Suppressor macrophage treated with lipopolysaccharide for 1 hour (primary cell): ENCODE measurements at regions not wholly inside any gene's neighbourhood (a gene's known extent, or its start where the extent isn't known, plus 50 kb on each side); places are given as distances from the start of the nearest gene placed in this dataset.

Experiments used
- DNase-seq, 3 donors: peaks; one replicate each; pipeline ENCODE4 v3.0.0-alpha.2; 2020 to 2022

DNA sequence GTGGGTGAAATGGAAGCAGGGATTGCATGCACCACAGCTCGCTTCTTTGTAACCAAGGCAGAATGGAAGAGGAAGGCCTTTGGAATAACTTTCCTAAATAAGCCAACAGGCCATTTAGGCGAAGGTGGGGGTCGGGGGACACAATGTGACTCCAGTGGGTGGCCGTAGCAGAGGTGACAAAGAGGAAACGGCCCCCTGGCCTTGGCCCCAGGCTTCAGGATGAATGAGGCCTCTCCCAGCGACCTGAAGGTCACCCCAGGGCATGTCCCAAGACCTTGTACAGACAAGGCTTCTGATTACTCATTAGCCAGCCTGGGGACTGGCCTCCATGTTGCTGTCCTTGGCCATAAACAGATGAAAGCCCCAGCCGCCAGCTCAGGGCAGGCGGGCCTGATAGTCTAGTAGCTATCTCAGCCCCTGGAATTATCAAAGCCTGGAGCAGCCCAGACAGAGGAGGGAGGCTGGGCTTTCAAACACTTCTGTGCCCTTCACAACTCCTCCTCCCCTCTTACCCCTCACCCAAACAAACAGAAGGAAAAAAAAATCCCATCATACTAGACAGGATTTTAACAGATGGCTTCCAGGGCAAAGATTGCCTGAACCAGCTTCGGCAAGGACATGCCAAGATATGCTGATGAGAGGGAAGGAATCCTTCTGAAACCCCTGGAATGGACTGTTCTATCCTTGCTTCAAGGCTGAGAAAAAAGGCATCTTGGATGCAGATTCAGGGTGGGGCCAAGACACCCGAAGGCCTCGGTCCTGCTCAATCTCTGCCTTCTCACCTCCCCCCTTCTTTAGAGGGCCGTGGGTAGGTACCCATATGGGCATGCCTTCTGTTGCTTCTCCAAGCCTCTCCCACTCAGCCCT, 142.3 kb upstream of the PARP11 start:
- no peak for DNase-seq

- DNase-seq, result no peak
These were observed 141.6 kb upstream of the PARP11 start for GRCh38 chr12:4014858-4015224.

GRCh38 chr12:4014444-4014843, 141.2 kb upstream of the PARP11 start:
- no peak for DNase-seq

DNA sequence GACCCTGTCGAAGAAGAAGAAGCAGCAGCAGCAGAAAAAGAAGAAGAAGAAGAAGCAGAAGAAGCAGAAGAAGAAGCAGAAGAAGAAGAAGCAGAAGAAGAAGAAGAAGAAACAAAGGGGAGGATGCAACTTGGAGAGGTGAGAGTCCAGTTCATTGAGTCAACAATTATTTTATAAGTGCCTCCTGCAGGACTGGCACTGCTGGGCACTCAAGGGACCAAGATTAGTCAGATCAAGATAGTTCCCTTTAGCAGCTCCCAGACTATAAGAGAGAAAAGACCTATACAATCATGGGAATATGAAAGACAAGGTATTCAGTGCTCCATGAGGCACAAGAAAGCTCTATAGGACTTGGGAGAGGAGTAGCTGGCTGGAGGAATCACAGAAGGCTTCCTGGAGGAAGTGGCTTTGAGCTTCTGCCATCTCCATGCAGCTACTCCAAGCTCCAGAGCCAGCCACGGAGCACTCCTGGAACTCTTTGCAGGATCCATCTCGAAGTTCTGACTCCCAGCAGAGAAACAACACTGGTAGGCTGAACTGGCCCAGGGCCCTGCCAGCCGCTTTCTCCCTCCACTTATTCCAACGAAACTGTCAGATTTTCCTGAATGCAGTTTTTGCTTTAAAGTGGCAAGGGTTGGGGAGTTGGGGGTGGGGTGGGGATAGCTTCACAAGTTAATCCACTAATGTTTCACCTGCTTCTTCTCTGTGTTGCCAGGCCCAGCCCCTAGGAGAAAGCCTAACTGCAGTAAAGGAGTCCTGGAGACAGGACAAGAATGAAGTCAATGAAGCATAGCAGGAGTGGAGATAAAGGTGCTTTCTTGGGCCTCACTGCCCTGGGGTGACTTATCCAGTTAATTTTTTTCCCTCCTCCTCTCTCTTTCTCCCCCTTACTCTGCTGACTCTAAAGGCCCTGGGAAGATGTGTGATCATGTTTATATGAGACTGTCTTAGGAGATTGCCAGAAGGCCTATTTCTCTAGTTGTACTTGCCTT, 140.1 kb upstream of the PARP11 start:
- DNase-seq, result no peak

DNA sequence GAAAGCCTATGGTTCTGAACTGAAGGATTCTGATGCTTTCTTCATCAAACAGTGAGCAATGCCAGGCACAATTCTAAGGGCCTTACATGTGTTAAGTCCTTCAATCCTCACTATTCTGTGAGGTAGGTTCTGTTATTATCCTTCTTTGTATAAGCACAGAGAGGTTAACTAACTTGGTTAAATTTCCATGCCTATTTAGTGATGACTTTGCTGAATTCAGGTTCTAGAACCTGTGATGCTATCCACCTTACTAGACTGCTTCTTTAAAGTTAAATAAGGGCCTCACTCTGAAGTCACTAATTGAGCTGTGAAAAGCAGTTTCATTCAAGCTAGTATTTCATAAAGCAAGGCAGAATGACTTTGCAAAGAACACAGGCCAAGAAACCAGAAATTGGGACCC, 138.9 kb upstream of the PARP11 start:
- no peak for DNase-seq

DNA sequence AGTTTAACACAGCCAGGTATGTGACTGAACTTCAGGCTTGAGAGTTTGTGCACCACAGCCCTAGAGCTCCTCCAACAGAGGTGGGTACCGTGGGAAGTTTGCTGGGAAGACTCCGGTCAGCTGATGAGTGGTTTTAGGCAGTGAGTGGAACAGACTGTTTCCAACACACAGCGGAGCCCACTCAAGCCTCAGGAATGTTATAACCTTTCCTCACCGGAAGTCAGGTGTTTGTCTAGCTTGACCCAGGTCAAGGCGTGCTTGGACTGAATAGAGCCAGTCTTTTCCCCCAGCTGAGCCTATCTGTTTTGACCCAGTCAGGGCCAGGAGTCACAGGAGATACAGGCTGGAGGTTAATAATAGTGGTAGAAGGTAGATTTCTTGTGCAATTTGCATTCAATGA, 138.4 kb upstream of the PARP11 start:
- no peak for DNase-seq

GRCh38 chr12:4009979-4010704, 136.9 kb upstream of the PARP11 start:
- DNase-seq, result no peak

DNA sequence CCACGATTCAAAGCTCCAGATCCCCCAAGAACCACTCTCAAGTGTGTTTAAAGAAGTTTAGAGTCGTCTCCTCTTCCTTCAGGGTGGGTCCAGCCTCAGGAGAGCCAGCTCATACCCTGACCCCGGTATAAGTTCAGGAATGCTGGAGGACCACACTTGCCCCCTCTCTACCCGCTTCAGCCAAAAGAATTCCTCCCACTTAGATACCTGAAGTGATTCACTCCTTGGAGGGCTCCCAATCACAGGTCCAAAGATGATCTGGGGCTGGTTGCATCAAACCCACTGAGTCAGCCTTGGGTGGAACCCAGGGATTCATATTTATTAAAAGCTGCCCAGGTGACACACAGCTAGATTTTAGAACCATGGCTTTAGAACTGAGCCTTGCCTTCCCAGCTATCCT, 133.5 kb upstream of the PARP11 start:
- no peak for DNase-seq

DNA sequence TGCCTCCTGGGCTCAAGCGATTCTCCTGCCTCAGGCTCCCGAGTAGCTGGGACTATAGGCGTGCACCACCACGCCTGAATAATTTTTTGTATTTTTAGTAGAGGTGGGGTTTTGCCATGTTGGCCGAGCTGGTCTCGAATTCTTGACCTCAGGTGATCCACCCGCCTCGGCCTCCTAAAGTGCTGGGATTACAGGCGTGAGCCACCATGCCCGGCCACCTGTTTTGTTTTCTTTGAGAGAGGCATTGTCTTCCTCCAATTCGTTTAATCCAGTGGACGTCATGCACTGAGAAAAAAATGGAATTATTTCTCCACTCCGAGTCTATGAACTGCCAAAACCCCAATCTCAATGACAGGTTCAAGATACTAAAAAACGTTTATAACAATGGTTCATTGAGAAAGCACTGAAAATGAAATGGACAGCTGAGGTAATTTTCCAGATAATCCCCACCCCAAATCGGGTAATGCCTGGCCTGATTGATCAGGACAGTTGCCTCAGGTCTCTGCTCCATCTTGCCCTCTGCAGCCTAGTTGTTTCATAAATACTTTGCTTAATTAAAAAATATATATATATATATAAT, 132.7 kb upstream of the PARP11 start:
- DNase-seq, result no peak

DNA sequence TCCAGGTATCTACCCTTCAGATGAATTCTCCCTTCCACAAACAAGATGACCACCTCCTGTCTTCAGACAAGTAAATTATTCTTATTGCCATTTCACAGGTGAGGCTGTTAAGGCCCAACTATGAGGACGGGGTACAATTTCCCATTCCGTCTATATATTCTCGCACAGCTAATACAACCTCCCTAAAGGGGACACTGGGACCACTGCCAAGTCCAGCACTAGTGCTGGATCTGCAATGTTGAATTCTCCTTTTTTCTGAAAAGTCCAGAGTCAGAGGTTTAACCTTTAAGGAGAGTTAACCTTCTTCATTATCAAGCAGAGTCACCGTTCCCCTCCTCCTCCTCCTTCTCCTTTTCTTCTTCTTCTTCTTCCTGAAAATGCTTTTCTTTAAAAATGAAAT, 130.4 kb upstream of the PARP11 start:
- DNase-seq, result no peak

DNA sequence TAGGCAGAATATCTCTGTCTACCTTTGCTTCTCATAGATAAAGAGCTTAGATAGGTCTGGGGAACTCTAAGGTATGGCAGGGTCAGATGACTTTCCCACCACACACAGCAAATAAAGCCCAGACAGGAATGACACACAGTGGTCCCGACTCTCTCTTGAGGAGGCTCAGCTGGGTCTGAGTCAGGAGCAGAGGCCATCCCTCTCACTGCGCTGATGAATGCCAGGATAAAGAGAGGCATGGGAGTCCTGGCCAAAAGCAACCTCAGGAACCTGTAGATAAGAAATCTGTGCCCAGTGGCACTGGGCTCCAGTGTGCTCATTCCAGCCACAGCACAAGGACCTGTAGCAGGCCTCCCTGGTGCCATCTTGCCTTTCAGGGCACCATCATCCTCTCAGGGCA, 129.4 kb upstream of the PARP11 start:
- DNase-seq, result no peak

GRCh38 chr12:4001841-4002240, 128.6 kb upstream of the PARP11 start:
- DNase-seq, result peak; percentile 23 to 45 (median 42)

GRCh38 chr12:4001031-4001430, 127.8 kb upstream of the PARP11 start:
- DNase-seq, result no peak

GRCh38 chr12:3999904-4000303, 126.7 kb upstream of the PARP11 start:
- no peak for DNase-seq

- DNase-seq, result no peak
These were observed 126.0 kb upstream of the PARP11 start for GRCh38 chr12:3998968-3999792.

DNA sequence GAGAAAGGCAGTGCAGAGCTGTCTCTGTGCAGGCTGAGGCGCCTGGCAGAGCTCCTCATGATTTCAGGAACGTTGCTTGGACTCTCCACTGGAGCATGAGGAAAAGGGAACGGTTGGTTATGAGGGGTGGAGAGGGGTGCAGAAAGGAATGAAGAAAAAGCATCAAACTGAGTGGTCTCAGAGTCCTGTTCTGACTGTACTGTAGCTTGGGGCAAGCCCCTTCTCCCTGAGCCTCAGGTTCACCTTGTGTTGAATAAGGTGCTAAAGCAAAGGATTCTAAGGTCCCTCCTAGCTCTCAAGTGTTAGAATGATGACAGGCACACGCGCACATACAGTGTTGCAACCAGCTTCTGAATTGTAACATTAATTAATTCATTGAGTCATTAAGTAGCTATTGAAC, 125.2 kb upstream of the PARP11 start:
- no peak for DNase-seq

- DNase-seq, result no peak
These were observed 123.1 kb upstream of the PARP11 start for GRCh38 chr12:3996322-3996721.

DNA sequence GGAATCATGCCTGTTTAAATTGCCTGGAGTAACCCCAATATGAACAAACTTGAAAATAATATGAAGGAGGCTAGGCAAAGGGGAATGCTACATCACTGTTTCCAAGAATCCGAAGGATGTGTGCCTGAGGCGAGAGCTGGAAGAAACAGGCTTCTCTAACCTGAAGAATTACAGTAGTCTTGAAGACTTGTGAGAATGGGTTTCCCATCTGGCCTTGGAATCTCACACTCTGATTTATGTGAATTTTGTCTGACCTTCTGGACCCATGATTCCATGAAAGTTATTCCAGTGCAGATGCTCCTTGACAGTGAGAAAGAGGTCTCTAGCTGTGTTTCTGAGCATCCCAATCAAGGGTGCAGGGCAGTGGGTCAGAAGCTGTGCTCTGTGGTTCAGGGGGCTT, 122.1 kb upstream of the PARP11 start:
- DNase-seq, result no peak

DNA sequence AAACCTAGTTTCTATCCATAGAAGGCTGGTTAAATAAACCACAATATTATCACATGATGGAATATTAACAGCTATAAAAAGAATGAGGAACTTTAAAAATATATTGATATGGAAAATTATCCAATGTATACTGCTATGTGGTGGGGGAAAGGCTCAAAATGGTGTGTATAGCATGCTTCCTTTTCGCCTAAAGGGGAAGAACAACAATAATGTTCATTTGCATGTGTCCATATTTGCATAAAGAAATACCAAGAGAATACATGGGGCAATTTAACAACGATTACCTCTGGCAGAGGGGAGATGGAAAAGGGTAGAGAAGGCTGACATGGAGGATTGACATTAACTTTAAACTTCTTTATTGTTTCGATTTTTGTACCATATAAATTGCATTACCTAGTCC, 121.3 kb upstream of the PARP11 start:
- DNase-seq, result no peak

DNA sequence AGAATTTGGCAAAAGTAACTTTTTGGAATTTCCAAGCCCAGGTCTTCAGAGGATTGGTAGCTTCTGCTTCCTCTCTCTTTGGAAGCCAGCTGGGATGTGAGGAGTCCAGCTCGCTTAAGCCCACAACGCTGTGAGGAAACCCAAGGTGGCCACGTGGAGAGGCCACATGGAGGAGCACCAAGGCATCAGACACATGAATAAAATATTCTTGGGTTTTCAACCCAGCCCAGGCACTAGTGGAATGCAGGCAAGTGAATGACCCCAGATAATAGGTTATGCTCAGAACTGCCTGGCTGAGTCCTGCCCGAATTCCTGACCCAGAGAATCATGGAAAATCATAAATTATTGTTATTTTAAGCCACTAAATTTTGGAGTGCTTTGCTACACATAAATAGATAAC, 119.7 kb upstream of the PARP11 start:
- no peak for DNase-seq

- DNase-seq, result no peak
These were observed 118.8 kb upstream of the PARP11 start for GRCh38 chr12:3991798-3992580.
